ENCODE measurements at regions not wholly inside any gene's neighbourhood (a gene's known extent, or its start where the extent isn't known, plus 50 kb on each side); places are given as distances from the start of the nearest gene placed in this dataset.
"Not testable (repeated sequence)": the region's sequence is repeated elsewhere in the genome, so short reads cannot be mapped to it uniquely, and the experiment has no call there.

DNA sequence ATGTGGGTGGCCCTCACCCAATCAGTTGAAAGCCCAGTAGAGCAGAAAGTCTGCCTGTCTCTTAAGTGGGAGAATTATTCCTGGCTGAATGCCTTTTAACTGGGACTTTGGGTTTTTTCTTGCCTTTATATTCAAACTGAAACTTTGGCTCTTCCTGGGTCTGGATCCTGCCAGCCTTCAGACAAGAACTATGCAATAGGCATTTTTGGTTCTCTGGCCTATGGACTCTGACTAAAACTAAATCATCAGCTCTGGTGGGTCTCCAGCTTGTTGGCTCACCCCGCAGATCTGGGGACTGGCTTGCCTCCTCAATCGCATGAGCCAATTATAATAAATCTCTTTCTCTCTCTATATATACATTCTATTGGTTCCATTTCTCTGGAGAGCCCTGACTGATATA, 173.0 kb upstream of the IGF1 start:
- no peak for DNase-seq

DNA sequence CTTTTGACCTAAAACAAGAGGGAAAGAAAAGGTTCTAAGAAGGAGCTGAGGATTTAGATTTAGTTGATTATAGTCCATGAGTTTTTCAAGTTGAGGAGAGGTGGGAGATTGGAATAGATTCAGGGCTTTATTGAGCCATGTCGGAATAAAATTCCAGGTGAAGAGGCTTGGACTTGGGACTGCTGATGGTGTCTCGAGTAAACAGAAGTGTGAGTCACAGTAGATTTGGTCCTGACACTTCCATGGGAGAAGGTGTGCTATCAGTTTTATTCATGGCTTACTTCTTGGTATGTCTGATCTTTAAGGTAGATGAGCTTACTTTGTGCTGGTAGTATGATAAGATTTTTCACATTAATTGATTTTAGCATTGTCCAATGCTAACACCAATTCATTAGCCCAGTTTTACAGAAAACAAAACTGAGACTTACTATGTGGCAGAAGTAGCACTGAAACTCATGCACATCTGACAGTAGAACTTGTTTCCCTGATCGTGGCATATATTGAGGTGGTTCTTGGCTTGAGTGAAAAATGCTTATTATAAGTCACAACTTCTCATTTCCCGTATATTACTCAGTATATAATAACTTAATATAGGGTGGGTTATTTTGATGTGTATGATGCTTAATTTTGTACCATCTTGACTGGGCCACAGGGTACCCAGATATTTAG, 172.4 kb upstream of the IGF1 start:
- no peak for DNase-seq

DNA sequence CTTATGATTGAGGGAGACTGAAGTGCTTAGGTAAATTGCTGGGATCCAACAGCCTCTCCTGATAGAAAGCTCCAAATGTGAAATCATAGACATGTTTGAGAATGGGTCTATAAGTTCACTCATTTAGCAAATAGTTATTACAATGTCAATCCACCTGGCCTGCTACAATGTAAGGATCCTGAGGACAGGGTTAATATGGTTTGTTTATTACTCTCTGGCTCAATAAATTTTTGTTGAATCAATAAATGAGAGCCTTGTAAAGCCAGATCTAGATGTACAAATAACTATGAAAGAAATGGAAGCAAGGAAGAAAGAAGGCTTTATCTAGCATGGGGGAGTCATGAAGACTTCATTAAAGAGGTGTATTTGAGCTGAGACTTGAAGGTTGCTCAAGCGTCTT, 165.6 kb upstream of the IGF1 start:
- no peak for DNase-seq

DNA sequence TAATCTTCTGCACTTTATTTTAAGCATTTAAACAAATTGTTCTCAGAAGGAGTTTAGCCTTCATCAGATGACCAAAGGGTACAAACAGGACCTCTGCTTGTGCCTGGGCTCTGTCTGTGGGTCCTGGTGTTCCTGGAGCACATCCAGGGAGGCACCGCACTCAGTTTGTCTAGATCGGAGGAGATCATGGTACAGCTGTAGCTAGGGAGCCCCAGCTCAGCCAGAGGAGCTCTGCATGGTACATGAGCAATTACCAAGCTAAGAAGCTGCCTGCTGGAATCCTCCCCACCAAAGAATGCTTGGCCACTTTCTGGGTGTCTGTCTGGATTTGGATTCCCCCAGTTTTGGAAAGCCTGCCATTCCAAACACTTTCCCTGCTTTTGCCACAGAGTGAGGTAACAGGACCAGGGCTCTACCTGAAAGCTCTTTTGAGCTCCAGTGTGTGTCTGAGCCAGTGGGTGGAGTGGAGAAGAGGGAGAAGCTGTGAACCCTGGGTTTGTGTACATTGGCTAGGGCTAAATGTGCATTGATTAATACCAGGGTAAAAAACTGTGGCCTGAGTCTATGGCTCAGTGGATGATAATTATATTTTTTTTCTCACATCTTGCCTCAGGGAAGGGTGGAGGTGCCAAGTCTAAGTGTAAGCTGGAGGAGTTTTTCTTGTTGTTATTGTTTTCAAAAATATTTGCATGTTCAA, 163.7 kb upstream of the IGF1 start:
- no peak for DNase-seq

DNA sequence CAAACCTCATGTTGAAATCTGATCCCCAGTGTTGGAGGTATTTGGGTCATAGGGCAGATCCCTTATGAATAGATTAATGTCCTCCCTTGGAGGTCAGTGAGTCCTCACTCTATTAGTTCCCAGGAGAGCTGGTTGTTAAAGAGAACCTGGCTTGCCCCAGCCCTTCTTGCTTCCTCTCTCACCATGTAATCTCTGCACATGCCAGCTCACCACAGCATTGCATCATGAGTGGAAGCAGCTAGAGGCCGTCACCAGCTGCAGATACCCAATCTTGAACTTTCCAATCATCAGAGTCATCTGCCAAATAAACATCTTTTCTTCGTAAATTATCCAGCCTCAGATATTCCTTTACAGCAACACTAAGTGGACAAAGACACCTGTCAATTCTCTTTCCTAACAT, 161.8 kb upstream of the IGF1 start:
- no peak for DNase-seq

DNA sequence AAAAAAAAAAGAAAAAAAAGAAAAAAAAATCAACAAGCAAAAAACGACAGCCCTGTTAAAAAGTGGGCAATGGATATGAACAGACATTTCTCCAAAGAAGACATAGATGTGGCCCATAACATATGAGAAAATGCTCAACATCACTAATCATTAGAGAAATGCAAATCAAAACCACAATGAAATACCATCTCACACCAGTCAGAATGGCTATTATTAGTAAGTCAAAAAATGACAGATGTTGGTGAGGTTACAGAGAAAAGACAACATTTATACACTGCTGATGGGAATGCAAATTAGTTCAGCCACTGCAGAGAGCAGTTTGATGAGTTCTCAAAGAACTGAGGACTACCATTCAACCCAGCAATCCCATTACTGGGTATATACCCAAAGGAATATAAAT, 160.3 kb upstream of the IGF1 start:
- not testable (repeated sequence) for DNase-seq

DNA sequence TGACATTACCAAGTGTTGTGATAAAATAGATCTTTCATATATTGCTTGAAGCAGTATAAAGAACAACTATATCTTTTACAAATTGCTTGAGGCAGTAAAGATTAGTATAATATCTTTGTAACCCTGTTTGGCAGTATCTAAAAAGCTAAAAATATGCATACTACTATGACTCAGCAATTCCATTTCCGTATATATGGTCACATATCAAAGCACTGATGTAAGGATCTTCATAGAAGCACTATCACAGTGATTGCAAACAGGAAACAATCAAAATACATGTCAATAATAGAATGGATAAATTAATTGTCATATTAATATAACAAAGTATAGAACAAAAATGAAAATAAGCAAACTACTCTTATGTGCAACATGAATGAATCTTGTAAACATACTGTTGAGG, 158.4 kb upstream of the IGF1 start:
- DNase-seq: peak; percentile 5

DNA sequence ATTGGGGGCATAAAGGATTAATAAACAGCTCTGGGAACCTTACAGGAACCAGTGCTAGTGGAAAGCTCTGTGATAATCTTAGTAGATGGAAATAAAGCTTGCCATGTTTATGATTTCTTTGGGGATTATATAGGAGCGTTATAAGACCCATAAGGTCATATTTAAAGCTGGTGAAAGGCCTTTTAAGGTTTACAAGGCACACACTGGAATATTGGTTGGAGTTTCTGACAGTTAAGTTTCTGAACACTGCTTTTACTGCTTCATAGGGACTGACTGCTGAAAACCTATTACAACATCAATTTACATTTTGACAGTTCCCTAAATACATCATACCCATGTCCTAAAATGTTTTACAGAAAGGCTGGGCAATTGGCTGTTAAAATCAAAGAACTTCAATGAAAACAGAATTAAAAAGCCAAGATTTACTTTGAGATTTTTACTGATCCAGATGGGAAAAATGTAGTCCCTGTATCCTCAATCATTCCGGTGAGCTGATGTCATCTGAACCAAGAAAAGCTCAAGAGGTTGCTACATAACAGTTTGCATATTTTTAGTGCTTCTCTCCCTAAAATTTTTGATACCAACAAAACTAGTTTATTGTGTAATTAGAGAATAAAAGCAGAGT, 153.7 kb upstream of the IGF1 start:
- no peak for DNase-seq

DNA sequence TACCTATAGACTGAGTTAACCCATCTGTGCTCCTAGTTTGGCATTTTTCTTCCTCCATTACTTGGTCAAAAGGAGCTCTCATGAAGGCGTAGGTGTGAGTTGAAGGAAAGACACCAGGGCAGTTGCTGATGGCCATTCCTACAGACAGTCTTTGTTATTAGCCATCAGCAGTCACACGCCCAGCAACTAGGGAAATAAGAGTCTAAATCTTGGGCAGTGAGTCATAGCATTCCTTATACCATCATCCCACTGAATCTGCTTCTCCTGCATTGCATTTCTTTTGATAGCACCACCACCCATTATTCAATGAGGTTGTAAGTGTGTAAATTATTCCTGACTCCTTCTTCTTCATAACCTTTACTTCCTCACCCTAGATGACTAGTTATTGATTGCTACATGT, 150.9 kb upstream of the IGF1 start:
- no peak for DNase-seq

DNA sequence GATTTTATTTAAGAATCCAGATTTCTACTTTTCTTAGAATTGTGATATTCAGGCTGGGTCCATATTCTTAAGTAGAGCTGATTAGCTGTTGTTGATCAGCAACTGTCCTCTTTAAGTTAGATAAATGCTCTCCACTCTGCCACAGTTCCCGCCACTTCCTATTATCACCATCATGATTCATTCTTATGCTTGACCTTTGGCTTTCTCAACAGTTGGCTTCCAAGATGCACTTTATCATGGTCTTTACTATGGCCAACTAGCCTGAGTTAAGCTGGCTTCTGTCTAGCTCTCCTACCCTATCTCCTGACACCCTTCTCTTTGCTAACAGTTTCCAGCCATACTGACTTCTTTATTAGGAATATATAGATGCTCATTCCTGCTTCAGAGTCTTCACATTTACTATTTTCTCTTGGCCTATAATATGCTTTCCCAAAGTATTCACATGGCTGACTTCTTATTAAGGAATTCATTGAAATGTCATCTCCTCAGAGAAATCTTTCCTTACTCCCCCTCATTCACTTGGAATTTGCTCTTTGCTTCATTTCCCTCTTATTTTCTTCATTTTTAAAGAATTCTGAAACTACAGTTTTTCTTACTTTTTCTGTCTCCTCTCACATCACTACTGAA, 149.0 kb upstream of the IGF1 start:
- DNase-seq: no peak

DNA sequence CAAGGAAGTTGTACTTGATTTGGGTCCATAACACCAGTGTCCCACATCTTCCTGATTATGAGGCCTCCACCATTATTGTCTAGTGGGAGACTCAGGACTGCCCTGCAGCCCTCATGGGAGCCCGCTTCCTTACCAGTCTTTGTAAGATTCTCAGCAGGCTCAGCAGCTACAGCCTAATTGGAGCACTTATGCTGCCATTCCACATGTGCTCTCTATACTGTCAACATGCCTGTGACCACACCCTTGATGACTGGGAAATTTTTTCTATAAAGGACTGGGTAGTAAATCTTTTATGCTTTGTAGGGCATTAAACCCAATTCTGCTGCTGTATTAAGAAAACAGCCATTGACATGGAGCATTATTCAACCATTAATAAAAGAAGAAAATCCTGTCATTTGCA, 145.5 kb upstream of the IGF1 start:
- no peak for DNase-seq

DNA sequence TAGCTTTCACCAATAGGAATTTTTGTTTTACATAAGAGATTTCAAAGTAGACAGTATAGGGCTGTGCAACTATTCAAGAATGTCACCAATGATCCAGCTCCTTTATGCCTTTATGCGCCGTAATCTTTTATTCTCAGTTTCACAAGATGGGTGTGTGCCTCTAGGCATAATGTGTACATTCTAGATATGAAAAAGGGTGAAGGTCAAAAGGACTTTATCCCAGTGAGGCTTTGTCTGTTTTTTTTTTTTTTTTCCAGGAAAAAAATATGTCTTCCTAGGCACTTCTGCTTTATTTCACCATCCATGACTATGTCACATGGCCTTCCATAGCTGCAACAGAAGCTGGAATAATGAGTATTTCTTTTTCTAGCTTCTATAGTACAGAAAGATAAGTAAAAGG, 142.3 kb upstream of the IGF1 start:
- DNase-seq: no peak

DNA sequence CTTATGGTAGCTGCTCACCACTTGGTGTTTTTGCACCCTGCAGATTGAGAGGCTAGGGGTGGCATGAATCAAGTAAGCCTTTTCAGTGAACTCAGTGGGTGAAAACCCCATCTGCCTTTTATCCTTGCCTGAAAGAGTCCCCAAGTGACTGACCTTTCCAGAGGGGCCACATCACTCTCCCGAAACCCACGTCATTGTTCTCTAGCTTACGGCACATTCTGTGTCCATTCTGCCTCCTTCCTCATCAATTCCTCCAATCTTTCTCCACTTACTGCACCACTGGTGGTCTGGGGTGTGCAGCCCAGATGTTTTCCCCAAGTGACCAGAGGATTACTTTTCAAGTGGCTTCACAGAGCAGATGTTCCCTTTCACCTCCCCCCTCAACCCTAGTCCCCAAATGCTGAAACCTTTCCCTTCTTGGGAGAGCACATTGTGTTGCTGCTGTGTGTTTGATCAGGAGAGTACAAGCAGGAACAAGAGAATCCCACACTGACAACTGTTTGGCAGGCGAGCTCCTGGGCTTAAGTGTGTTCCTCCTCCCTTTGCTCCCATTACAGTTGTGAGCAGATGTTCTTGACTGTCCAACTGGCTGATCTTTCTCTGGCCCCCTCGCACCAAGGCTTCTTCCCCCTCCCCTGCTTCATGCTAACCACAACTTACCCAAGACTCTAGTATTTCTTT, 138.0 kb upstream of the IGF1 start:
- DNase-seq: no peak

DNA sequence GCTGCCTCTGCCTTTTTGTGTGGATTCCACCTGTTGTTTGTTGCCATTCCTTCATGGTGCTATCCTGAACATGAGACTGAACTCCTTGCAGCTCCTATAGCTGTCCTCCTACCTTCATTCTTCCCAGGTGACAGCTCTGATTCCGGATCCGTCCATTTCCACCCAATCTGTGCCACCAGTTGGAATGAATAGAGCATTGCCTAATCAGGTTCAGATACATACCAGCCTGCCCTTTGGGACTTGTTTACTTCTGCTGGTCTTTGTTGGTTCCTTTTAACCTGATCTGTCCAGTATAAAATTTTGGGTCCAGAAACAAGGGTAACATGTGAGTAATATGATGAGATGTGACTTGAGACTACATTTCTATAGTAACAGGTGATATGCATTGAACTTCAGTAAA, 136.3 kb upstream of the IGF1 start:
- no peak for DNase-seq

DNA sequence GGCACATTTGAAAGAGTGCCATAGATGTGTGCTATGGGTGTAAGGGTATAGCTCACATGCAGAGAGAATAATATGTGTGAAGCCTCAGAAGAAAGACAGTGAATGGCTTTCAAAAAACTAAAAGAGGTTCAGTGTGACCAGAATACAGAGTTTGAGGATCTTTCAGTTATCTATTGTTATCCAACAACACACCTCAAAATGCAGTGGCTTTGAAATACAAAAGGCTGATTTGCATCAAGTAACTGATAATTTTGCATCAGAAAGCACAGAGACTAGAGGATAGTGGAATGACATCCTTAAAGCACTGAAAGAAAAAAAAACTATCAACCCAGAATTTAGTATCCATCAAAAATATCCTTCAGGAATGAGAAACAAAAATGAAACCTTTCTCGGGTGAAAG, 131.6 kb upstream of the IGF1 start:
- DNase-seq: no peak

DNA sequence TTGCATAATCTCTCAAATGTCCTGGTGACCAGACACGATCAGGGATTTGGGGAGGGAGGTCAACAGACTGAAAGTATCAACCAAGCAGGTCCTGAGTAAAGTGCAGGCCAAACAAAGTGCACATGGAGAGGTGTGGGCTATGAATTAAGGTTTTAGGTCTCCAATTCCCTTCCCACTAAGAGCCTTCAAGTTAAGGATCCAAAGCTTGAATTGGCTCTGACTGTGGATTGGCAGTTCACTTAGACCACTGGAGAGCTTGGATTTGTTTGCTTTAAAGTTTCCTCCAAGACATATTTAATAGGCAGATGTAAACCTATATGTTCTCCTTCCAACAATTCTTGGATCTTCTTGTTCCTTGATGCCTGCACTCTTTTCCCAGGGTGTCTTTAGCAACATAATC, 129.6 kb upstream of the IGF1 start:
- DNase-seq: no peak

DNA sequence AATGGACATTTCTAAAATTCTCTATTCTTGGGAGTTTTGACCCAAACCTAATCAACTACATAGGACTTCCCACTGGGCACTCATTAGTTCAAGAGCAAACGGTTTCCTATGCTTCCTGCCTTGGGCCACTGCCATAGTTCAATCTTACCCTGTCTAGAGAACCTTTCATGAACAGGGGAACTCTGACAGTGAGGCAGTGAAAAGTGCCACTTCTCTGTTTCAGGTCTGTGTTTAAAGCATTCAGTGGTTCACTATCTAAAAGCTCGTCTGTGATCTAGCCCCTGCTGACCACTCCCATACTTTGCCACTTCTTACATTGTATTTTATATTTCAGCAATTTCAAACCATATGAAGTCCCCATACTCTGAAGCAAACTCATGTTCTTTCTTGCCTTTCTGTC, 122.7 kb upstream of the IGF1 start:
- no peak for DNase-seq

DNA sequence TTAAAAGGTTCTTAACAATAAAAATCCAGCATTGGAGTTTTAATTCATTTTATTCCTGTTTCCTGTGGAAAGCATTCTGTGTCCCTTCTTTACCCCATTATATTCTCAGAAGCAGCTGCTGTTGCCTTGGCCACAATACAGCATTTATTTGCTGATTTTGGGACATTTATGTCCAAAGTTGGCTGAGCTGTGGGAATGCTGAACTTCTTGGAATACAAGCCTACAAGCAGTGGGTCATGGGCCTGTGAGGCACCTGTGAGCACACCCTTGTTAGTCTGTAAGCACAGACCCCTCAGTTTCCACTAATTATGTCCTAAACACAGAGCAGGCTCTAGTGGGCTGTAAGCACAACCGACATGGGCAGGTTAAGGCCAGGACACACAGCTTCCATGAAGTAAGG, 122.2 kb upstream of the IGF1 start:
- no peak for DNase-seq

DNA sequence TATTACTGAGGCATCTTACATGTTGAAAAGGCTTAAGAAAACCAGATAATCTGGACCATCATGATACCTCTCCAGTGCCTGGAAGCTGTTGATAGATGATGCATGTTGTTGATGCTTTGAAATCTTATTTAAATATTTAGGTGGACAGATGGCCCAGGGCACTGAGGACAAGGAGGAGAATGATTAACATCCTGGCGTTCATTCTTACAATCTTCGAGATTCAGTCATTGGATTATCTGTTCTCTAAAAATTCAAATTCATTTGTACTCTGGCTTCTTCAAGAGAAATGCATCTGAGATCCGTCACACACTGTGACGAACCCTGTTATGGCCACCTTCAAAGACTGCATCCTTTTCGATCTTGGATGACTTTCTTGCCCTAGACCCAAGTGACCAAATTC, 121.3 kb upstream of the IGF1 start:
- no peak for DNase-seq

DNA sequence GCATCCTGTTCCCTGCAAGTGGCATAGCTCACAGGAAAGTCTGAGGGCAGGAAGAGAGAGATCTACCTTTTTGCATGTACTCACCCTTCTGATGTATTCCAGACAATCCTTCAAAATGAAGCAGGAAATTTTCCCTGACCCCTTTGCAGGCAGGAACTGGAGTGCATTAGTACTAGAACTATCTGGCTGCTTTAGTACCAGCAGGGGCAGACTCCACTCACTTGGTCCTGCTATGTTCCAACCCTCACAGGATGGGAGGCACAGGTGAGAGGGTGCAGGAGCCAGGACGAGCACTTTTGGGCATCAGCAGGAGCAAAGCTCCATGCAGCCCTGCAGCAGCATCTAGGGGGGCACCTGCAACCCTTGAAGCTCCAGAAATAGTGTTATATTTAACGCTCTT, 116.3 kb upstream of the IGF1 start:
- DNase-seq: no peak

DNA sequence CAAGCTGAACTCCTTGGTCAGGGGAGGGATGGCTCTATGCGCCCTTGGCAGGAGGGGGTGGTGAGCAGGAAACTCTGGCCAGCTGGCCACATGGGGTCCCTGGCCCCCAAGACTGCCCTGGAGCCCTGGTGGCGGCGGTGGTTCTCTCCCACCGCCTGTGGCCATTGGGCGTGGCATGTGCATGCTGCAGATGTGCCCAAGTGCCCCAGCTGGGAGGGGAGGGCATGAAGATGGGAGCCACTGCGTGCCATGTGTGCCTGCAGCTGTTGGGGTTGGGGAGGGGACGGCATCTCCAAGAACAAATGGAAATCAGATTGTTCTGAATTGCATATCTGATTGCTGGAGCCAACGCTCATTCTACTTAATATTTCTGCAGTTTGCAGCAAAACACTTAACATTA, 115.7 kb upstream of the IGF1 start:
- DNase-seq: no peak

DNA sequence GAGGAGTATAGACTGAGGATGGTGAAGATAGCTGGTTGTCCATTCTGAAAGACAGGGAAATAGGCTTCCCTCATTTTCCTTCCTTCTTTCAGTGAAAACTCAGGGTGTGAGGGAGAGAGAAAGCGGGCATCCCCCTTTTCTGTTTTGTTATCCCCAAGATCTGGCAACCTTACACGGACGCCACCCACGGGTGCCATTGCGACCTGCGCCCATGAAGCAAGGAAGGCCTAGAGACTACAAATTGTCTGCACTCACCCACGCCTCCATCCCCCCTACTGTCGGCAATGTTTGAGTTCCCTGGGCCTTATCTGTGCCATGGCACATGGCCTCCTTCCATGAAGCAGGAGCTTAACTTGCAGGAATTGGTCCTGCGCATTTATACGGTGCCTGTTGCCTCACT, 115.0 kb upstream of the IGF1 start:
- DNase-seq: no peak

DNA sequence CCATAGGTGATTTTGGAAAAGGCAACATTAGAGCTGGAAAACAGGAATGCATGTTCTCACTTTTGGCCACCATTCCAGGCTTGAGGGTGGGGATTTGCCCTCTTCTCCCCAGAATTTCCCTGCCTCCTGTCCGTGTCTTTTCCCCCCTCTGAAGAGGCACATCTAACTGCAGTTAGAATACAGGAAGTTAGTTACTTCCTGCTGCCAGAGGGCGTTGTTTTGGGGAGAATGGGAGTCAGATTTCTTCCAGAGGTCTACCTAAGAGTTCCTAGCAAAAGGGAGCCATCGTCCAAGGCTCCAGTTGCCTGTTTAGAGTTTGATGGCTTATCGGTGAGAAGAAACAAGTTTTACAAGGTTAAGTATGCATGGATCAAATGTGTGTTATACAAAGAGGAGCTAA, 112.8 kb upstream of the IGF1 start:
- no peak for DNase-seq

DNA sequence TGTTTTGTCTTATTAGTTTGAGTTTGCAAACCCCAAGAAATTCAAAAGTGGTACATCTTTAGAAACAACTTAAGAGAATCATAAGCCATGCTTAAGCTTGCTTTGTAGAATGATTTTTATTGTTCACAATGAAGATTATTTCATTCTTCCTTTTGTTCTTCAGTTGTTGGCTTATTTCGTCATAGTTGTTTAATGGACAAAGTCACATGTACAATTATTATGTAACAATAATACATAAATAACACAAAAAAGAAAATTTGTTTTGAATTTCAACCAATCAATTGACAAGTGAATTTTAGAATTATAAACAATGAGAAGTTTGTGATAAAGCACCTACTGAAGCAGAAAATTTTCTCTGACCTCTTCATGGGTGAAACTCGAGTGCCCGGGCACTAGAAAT, 111.8 kb upstream of the IGF1 start:
- no peak for DNase-seq
